GM19395 (cell line): ENCODE measurements at regions not wholly inside any gene's neighbourhood (a gene's known extent, or its start where the extent isn't known, plus 50 kb on each side); places are given as distances from the start of the nearest gene placed in this dataset.

Experiments
- ATAC-seq: cut with Tn5 transposase; IDR thresholded peaks from one replicate; pipeline ENCODE4 v1.9.1; 2021; ENCODE audit warnings: mild to moderate bottlenecking, moderate library complexity; ENCODE audit not compliant: unreplicated experiment

- no peak for ATAC-seq
These were observed 284.5 kb downstream of the PTPRU start for GRCh38 chr1:29520571-29521437.

- no peak for ATAC-seq
These were observed 283.4 kb downstream of the PTPRU start for GRCh38 chr1:29519788-29520110.

GRCh38 chr1:29519108-29519787 is 282.9 kb downstream of the PTPRU start:
- ATAC-seq: no peak

GRCh38 chr1:29518183-29518835 is 282.0 kb downstream of the PTPRU start:
- ATAC-seq: no peak

GRCh38 chr1:29517251-29518086 is 281.1 kb downstream of the PTPRU start:
- ATAC-seq: no peak

DNA sequence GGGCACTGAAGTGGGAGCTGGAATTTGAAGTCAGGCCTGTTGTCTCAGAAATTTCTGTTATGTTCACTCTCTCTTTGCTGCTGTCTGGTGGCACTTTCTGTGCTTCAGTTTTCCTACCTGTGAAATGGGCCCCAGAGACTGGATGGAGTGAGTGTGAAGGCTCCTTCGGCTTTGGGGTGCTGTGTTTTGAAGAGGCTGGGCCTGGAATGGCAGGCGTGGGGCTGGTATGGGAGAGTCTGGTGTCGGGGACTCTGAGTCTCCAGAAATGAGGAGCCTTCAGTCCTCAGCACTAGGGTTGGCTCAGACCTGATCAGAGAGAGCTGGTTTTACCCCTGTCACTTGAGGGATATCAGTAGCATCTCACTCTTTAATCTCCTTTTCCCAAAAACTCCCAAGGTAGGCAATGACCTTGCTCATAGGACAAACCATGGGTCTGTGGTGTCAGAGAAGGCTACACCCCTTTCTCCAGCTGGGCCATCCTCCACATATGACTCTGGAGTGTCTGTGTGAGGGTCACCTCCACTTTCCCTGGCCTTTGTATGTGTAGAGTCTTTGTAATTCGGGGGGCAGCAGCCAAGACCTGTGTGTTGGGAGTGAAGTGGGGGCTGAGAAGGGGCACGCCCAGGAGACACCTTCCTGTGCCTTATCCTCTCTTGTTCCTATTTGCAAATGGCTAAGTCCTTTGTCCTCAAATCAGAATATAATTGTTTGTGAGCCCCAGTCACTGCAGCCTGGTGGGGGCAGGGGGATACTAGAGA is 279.9 kb downstream of the PTPRU start:
- ATAC-seq: no peak

- no peak for ATAC-seq
These were observed 279.0 kb downstream of the PTPRU start for GRCh38 chr1:29515170-29515955.

DNA sequence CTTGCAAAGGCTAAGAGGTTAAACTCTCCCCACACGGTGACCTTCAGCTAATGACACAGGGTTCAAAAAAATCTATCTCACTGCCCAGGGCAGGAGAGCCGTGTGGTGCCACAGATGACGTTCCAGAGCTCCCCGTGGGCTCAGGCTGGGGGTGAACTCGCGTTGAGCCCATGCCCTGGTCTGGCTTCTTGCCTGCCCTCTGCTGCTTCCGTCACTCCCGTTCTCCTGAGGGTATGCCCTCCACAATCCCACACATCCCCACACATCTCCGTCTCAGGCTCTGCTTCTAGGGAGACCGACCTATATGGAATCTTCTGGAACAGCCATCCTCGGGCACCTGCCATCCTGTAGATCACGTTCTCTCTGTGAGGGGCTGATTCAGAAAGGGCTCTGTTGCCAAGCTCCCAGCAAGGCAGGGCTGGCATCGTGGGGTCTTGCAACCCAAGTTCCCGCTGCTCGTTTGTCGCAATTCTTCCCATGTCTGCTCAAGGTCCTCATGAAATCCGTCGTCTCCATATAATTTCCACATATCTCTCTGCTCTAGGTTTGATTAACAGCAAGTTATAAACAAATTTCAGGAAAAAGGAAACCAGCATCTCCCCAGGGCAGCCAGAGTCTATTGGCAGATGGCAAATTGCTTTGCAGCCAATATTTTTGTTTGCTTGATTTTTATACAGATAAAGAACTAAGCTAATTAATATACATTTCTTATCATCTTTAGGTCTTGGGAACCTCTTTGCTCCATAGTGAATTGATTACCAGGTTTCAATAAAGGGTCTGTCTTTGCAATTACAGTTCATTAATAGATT is 278.2 kb downstream of the PTPRU start:
- ATAC-seq: no peak

GRCh38 chr1:29513357-29513756 is 277.0 kb downstream of the PTPRU start:
- no peak for ATAC-seq

DNA sequence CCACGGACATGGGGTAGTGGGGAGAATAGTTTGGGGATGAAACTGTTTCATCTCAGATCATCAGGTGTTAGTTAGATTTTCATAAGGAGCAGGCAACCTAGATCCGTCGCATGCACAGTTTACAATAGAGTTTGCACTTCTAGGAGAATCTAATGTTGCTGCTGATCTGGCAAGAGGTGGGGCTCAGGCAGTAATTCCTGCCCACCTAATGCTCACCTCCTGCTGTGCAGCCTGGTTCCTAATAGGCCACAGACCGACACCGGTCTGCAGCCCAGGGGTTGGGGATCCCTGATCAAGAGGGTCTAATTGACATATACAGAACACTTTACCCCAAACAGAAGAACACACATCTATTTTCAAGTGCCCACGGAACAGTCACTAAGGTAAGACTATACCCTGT is 275.1 kb downstream of the PTPRU start:
- no peak for ATAC-seq

DNA sequence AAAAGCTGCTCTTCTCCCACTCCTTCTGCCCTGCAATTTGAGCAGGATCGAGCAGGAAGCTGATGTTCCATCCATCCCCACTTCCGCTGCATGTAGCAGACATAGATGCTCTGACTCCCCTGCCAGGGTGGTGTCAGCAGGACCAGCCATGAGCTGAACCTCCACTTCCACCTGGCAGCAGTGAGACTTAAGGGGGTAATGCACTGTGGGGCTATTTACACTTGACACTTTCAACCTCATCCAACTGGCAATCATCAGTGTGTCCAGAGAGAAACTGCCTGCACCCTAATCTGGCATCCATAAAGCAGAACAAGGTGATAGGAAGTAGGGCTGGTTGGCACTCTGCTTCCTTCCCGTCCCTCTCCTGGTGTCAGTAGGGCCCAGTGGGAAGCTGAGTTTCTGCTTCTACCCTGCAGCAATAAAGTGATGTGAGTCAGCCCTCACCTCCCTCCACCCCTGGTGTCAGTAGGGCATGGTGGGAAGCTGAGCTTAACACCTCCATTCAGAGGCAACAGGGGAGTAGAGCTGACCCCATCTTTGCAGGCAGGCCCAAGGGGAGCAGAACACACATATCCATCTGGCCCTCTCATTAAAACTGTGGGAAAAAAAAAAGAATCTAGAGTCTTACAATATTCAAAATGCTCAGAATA is 272.3 kb downstream of the PTPRU start:
- no peak for ATAC-seq

- no peak for ATAC-seq
These were observed 270.4 kb downstream of the PTPRU start for GRCh38 chr1:29506678-29507225.

- no peak for ATAC-seq
These were observed 269.4 kb downstream of the PTPRU start for GRCh38 chr1:29505532-29506220.

DNA sequence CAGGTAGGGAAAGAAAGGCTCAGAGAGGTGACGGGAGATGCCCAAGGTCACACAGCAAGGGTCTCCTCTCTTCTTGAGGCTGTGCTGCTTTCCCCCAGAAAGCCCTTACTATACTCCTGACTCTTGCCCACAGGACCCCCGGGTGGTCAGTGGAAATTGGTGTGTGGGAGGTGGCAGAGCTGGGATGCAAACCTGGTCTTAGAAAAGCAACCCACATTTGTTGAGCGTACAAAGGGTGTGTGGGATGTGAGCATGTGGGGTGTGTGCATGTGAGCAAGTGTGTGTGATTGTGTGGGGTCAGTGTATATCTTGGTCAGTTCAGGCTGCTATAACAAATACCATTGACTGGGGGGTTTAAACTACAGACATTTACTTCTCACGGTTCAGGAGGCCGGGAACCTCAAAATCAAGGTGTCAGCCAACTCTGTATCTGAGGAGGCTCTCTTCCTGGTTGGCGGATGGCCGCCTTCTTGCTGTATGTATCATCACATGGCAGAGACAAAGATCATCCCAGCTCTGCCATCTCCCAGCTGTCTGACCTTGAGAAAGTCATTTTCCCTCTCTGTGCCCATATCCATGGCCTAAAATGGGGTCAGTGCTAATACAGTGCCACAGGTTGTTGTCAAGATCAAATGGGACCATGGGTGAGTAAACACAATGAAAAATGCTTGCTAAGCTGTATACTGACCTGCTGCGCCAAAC is 268.5 kb downstream of the PTPRU start:
- ATAC-seq: no peak

DNA sequence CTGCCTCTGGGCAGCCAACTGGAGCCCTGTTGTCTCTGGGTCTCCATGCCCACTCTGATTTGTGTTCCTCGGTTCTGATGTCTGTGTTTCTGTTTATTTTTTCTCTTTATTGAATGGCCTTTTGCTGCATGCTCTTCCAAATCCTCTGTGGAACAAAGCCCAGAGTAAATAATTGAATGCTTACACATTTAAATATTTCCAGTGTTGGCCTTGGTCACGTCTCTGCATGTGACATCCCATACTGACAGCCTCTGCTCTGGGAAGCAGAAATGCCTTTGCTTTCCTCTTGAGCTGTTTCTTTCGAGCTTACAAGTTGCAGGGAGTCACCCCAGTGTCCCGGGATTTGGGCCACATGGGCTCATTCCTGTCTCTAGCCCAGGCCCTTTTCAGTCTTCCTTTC is 267.9 kb downstream of the PTPRU start:
- ATAC-seq: no peak

DNA sequence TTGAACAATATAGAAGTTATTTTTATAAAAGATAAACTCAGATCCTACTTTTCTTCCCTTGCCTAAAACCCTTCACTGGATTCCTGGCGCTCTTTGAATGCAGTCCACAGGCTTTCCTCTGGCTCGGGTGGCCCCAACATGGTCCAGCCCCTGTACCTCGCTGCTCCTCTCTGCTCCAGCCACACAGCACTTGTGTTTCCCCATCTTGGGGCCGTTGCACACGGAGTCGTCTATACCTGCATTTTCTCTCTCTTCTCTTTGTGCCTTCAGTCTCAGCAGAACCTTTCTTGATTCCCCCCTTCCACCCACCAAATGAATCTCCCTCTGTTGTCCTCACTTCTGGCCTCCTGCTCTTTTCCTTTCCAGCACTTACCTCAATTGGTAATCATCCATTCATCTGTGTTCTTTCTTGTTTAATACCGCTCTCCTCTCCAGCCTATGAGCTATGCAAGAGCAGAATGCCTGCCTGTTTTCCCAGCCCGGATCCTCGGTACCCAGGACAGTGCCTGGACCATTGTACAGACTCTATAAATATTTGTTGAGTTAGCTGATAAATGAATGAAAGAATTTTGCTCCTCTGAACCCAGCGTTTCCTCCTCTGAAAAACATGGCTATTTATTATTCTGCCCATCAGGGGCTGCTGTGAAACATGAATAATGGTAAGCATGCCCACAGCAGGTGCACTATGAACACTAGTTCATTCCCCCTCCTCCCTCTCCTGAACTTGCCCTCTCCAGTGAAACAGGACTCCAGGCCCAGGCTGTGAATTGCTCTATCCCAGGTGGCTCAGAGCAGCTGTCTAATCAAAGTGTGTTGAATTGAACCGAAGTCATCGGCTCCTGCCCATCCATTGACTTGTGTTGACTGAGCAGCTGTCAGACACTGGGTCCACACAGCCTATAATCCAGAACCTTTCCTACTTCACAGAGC is 266.9 kb downstream of the PTPRU start:
- no peak for ATAC-seq
